Type B pancreatic cell (in vitro differentiated cells): ENCODE measurements at regions not wholly inside any gene's neighbourhood (a gene's known extent, or its start where the extent isn't known, plus 50 kb on each side); places are given as distances from the start of the nearest gene placed in this dataset.

Source experiments
- DNase-seq: peaks from one replicate; pipeline ENCODE4 v3.0.0; 2021; ENCODE audit warnings: mixed read lengths; ENCODE audit not compliant: unreplicated experiment; ENCODE audit errors: extremely low spot score
- H3K27ac Mint-ChIP-seq: 2 replicates; pipeline ENCODE4 v1.8.0; 2021; ENCODE audit warnings: mild to moderate bottlenecking, mixed read lengths
- H3K27me3 Mint-ChIP-seq: 2 replicates; pipeline ENCODE4 v1.8.0; 2021; ENCODE audit warnings: mixed read lengths
- H3K36me3 Mint-ChIP-seq: 2 replicates; pipeline ENCODE4 v1.8.0; 2021; ENCODE audit warnings: mixed read lengths
- H3K4me1 Mint-ChIP-seq: one replicate; pipeline ENCODE4 v1.8.0; 2021; ENCODE audit warnings: mixed read lengths; ENCODE audit not compliant: unreplicated experiment
- H3K4me3 Mint-ChIP-seq: 2 replicates; pipeline ENCODE4 v1.8.0; 2021; ENCODE audit warnings: mild to moderate bottlenecking, mixed read lengths
- H3K9me3 Mint-ChIP-seq: 2 replicates; pipeline ENCODE4 v1.8.0; 2021; ENCODE audit warnings: mixed read lengths
- TF ChIP-seq, protein P1 (sequence below): fragments of 200-600 bp; sonication (generic); conservative IDR thresholded peaks from 2 replicates; pipeline ENCODE4 v1.5.0; 2021; ENCODE audit warnings: antibody characterized with exemption, mild to moderate bottlenecking

DNA sequence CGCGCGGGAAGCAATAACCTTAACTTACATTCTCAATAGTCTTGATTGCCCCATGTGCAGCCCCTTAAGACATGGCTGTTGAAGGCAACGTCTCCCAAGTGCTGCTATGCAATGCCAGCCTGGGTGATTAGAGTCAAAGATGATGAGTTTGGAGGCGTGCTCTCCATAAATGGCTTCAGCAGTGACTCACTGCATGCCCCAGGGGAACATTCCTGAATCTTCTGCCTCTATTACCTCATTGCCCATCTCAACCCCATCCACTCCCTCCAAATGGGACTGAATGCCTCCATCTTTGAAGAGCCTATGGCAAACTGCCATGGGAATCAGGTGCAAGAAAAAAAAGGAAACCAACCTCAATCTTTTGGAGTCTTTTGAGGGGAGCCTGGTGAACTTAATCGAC, 282.8 kb downstream of the SNX10 start:
- Mint-ChIP-seq H3K4me1 (no peaks in the 10 kb centered on the region), H3K4me3 (no peak overlapping the region), H3K27ac (no peak overlapping the region), H3K27me3 (peaks cover 24% of the 10 kb centered on the region), H3K9me3 (peaks cover 7% of the 10 kb centered on the region), H3K36me3 (no peaks in the 10 kb centered on the region)
- TF ChIP-seq, protein P1, sequence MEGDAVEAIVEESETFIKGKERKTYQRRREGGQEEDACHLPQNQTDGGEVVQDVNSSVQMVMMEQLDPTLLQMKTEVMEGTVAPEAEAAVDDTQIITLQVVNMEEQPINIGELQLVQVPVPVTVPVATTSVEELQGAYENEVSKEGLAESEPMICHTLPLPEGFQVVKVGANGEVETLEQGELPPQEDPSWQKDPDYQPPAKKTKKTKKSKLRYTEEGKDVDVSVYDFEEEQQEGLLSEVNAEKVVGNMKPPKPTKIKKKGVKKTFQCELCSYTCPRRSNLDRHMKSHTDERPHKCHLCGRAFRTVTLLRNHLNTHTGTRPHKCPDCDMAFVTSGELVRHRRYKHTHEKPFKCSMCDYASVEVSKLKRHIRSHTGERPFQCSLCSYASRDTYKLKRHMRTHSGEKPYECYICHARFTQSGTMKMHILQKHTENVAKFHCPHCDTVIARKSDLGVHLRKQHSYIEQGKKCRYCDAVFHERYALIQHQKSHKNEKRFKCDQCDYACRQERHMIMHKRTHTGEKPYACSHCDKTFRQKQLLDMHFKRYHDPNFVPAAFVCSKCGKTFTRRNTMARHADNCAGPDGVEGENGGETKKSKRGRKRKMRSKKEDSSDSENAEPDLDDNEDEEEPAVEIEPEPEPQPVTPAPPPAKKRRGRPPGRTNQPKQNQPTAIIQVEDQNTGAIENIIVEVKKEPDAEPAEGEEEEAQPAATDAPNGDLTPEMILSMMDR = no peak
- DNase-seq = no peak

DNA sequence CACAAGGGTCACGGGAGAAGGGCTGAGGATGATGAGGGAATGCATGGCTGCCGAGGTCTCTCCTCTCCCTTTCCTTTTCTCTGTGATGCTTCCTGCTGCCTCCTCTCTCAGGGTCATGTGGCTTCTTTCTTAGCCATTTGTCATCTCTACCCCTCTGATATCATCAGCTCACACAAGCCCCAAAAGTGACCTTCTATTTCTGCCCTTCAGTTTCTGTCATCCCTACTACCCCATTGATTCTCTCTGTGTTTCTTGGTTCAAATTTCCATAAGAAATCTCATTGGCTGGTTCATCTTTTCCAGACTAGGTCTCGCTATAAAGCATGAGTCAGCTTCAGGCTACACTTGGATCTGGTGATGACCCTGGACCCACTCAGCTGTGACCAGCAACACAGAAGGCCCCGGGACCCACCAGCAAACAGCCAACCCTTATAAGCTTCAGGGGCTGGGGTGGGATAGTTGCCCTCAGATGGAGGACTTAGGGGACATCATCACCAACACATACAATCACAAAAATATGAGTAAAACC, 284.3 kb downstream of the SKAP2 start:
- Mint-ChIP-seq H3K27me3 (peaks cover 31% of the 10 kb centered on the region), H3K27ac (no peak overlapping the region), H3K36me3 (no peaks in the 10 kb centered on the region), H3K4me1 (no peaks in the 10 kb centered on the region), H3K4me3 (no peak overlapping the region), H3K9me3 (no peaks in the 10 kb centered on the region)
- no peak for DNase-seq
- TF ChIP-seq, protein P1 = no peak

DNA sequence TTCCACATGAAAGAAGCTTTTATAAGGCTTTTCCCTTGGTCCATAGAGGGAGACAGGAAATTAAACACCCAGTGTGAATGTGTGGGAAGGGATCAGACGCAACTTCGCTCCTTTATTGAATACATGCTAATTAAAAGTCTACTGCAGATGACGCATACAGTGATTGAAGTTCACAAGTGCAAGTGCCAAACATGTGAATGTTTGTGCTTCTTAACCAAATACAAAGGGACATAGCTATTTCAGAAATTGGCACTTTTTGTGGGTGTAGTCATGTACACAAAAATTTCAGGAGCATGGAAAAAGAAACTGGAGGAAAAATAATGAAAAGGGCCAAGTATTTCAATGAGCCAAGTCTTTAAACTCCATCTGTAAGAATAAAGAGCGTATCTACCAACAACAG, 283.7 kb downstream of the SKAP2 start:
- Mint-ChIP-seq H3K4me3 (no peak overlapping the region), H3K27ac (no peak overlapping the region), H3K27me3 (peaks cover 31% of the 10 kb centered on the region), H3K9me3 (no peaks in the 10 kb centered on the region), H3K4me1 (no peaks in the 10 kb centered on the region), H3K36me3 (no peaks in the 10 kb centered on the region)
- no peak for DNase-seq
- TF ChIP-seq, protein P1 = no peak

DNA sequence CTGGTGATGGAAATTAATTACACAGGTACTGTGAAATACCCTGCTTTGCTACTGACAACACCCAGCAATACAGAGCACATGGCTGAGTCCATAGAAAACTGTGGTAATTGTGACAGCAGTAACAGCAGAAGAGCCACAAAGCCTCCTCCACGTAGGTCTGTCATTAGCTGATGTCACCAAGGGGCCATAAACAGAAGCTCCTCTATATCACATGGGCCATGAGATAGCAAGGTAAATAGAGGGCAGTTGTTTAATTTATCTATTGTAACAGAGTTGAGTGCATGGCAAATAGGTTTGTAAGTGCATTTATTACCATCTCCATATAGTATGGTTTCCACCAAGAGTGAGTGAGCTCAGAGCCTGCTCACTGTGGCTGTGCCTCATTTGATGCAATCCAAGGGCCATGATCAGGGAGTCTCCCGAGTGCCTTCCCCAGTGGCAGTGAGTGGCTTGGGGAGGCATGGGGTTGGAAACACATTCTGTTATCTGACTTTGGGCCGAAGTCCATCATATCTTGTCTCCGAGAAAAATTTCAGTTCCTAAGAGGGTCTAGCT, 281.2 kb downstream of the SKAP2 start:
- Mint-ChIP-seq H3K27ac (no peak overlapping the region), H3K9me3 (no peaks in the 10 kb centered on the region), H3K4me3 (no peak overlapping the region), H3K27me3 (peaks cover 36% of the 10 kb centered on the region), H3K36me3 (no peaks in the 10 kb centered on the region), H3K4me1 (no peaks in the 10 kb centered on the region)
- TF ChIP-seq, protein P1 = no peak
- no peak for DNase-seq

DNA sequence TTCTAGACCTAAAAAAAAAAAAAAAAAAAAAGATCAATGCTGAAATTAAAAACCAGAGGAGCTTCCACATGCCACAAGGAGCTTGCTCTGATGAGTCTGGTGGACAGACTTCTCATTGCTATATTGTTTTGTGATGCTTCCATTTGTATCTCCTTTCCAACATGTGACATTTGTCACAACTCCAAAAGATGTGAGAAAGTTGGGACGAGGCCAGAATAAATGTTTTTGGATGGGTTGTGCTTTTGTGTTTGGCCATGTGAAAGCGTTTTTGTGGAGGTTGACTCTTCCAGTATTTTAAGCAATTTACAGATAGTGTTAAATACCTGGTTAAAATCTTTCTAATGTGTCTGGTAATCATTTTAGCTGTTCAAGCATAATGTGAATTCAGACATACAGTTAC, 280.1 kb downstream of the SKAP2 start:
- DNase-seq = no peak
- Mint-ChIP-seq H3K27me3 (peaks cover 35% of the 10 kb centered on the region), H3K36me3 (no peaks in the 10 kb centered on the region), H3K27ac (no peak overlapping the region), H3K4me3 (no peak overlapping the region), H3K9me3 (no peaks in the 10 kb centered on the region), H3K4me1 (no peaks in the 10 kb centered on the region)
- TF ChIP-seq, protein P1 = no peak
